ENCODE measurements at regions not wholly inside any gene's neighbourhood (a gene's known extent, or its start where the extent isn't known, plus 50 kb on each side); places are given as distances from the start of the nearest gene placed in this dataset.

- no CpG with 5 or more reads among the region's 4 CpGs for WGBS (ENCODE audit: insufficient coverage)
These were observed 546.8 kb upstream of the NETO1 start for GRCh38 chr18:73414598-73414997.

GRCh38 chr18:73414069-73414468 is 546.3 kb upstream of the NETO1 start:
- Histone ChIP-seq H3K27me3 (ENCODE audit: control insufficient read depth, insufficient read depth, low read length) (no peaks in the 10 kb centered on the region), H3K27ac (ENCODE audit: low read depth, low read length) (no peak overlapping the region), H3K9me3 (ENCODE audit: control insufficient read depth, insufficient read depth, low read length) (no peaks in the 10 kb centered on the region), H3K36me3 (ENCODE audit: control insufficient read depth, insufficient read depth, low read length) (no peaks in the 10 kb centered on the region), H3K4me3 (ENCODE audit: low read depth, low read length) (no peak overlapping the region), H3K4me1 (ENCODE audit: control insufficient read depth, insufficient read depth, low read length) (no peaks in the 10 kb centered on the region)
- no CpG with 5 or more reads among the region's 1 CpG for WGBS (ENCODE audit: insufficient coverage)
- DNase-seq (ENCODE audit: low read depth in 4 of 6, low spot score in 6 of 6), result no peak

More at GRCh38 chr18:73414598-73414997, 546.8 kb upstream of the NETO1 start:
- H3K9me3 ChIP-seq (ENCODE audit: control insufficient read depth, insufficient read depth, low read length), result no peaks in the 10 kb centered on the region
- no peak overlapping the region for H3K4me3 ChIP-seq (ENCODE audit: low read depth, low read length)
- no peaks in the 10 kb centered on the region for H3K27me3 ChIP-seq (ENCODE audit: control insufficient read depth, insufficient read depth, low read length)
- no peak overlapping the region for H3K27ac ChIP-seq (ENCODE audit: low read depth, low read length)
- no peaks in the 10 kb centered on the region for H3K4me1 ChIP-seq (ENCODE audit: control insufficient read depth, insufficient read depth, low read length)
- no peaks in the 10 kb centered on the region for H3K36me3 ChIP-seq (ENCODE audit: control insufficient read depth, insufficient read depth, low read length)
- no peak for DNase-seq (ENCODE audit: low read depth in 4 of 6, low spot score in 6 of 6)

- H3K4me3 ChIP-seq (ENCODE audit: low read depth, low read length), result no peak overlapping the region
- no peaks in the 10 kb centered on the region for H3K27me3 ChIP-seq (ENCODE audit: control insufficient read depth, insufficient read depth, low read length)
- H3K9me3 ChIP-seq (ENCODE audit: control insufficient read depth, insufficient read depth, low read length), result no peaks in the 10 kb centered on the region
- no peaks in the 10 kb centered on the region for H3K36me3 ChIP-seq (ENCODE audit: control insufficient read depth, insufficient read depth, low read length)
- no peak overlapping the region for H3K27ac ChIP-seq (ENCODE audit: low read depth, low read length)
- no peaks in the 10 kb centered on the region for H3K4me1 ChIP-seq (ENCODE audit: control insufficient read depth, insufficient read depth, low read length)
- DNase-seq (ENCODE audit: low read depth in 4 of 6, low spot score in 6 of 6), result peak in 1 of 6 donors; percentile 1
- WGBS (ENCODE audit: insufficient coverage), result no CpG with 5 or more reads among the region's 4 CpGs
These were observed 541.5 kb upstream of the NETO1 start for GRCh38 chr18:73409242-73409641.

GRCh38 chr18:73408469-73408868 is 540.7 kb upstream of the NETO1 start:
- H3K27me3 ChIP-seq (ENCODE audit: control insufficient read depth, insufficient read depth, low read length), result no peaks in the 10 kb centered on the region
- no peak overlapping the region for H3K27ac ChIP-seq (ENCODE audit: low read depth, low read length)
- no peaks in the 10 kb centered on the region for H3K4me1 ChIP-seq (ENCODE audit: control insufficient read depth, insufficient read depth, low read length)
- no peaks in the 10 kb centered on the region for H3K9me3 ChIP-seq (ENCODE audit: control insufficient read depth, insufficient read depth, low read length)
- H3K36me3 ChIP-seq (ENCODE audit: control insufficient read depth, insufficient read depth, low read length), result no peaks in the 10 kb centered on the region
- DNase-seq (ENCODE audit: low read depth in 4 of 6, low spot score in 6 of 6), result no peak
- no peak overlapping the region for H3K4me3 ChIP-seq (ENCODE audit: low read depth, low read length)
- 63% methylated on average over 2 of the region's 5 CpGs for WGBS (ENCODE audit: insufficient coverage)

- Histone ChIP-seq H3K4me1 (ENCODE audit: control insufficient read depth, insufficient read depth, low read length) (no peaks in the 10 kb centered on the region), H3K9me3 (ENCODE audit: control insufficient read depth, insufficient read depth, low read length) (no peaks in the 10 kb centered on the region), H3K36me3 (ENCODE audit: control insufficient read depth, insufficient read depth, low read length) (no peaks in the 10 kb centered on the region), H3K27ac (ENCODE audit: low read depth, low read length) (no peak overlapping the region), H3K27me3 (ENCODE audit: control insufficient read depth, insufficient read depth, low read length) (no peaks in the 10 kb centered on the region), H3K4me3 (ENCODE audit: low read depth, low read length) (no peak overlapping the region)
- no CpG with 5 or more reads among the region's 1 CpG for whole genome bisulfite sequencing (ENCODE audit: insufficient coverage)
- DNase-seq (ENCODE audit: low read depth in 4 of 6, low spot score in 6 of 6), result peak in 1 of 6 donors; percentile 38
These were observed 539.7 kb upstream of the NETO1 start for GRCh38 chr18:73407506-73407905.

GRCh38 chr18:73384246-73384645 is 516.5 kb upstream of the NETO1 start:
- no peaks in the 10 kb centered on the region for H3K36me3 ChIP-seq (ENCODE audit: control insufficient read depth, insufficient read depth, low read length)
- no peaks in the 10 kb centered on the region for H3K27me3 ChIP-seq (ENCODE audit: control insufficient read depth, insufficient read depth, low read length)
- no peak overlapping the region for H3K27ac ChIP-seq (ENCODE audit: low read depth, low read length)
- no peak for DNase-seq (ENCODE audit: low read depth in 4 of 6, low spot score in 6 of 6)
- H3K9me3 ChIP-seq (ENCODE audit: control insufficient read depth, insufficient read depth, low read length), result no peaks in the 10 kb centered on the region
- no CpG with 5 or more reads among the region's 4 CpGs for WGBS (ENCODE audit: insufficient coverage)
- no peak overlapping the region for H3K4me3 ChIP-seq (ENCODE audit: low read depth, low read length)
- H3K4me1 ChIP-seq (ENCODE audit: control insufficient read depth, insufficient read depth, low read length), result no peaks in the 10 kb centered on the region

- Histone ChIP-seq H3K4me1 (ENCODE audit: control insufficient read depth, insufficient read depth, low read length) (no peaks in the 10 kb centered on the region), H3K36me3 (ENCODE audit: control insufficient read depth, insufficient read depth, low read length) (no peaks in the 10 kb centered on the region), H3K27ac (ENCODE audit: low read depth, low read length) (no peak overlapping the region), H3K4me3 (ENCODE audit: low read depth, low read length) (no peak overlapping the region), H3K9me3 (ENCODE audit: control insufficient read depth, insufficient read depth, low read length) (no peaks in the 10 kb centered on the region), H3K27me3 (ENCODE audit: control insufficient read depth, insufficient read depth, low read length) (no peaks in the 10 kb centered on the region)
- DNase-seq (ENCODE audit: low read depth in 4 of 6, low spot score in 6 of 6), result no peak
These were observed 513.9 kb upstream of the NETO1 start for GRCh38 chr18:73381699-73382036.

- Histone ChIP-seq H3K4me1 (ENCODE audit: control insufficient read depth, insufficient read depth, low read length) (no peaks in the 10 kb centered on the region), H3K36me3 (ENCODE audit: control insufficient read depth, insufficient read depth, low read length) (no peaks in the 10 kb centered on the region), H3K27me3 (ENCODE audit: control insufficient read depth, insufficient read depth, low read length) (no peaks in the 10 kb centered on the region), H3K9me3 (ENCODE audit: control insufficient read depth, insufficient read depth, low read length) (no peaks in the 10 kb centered on the region), H3K4me3 (ENCODE audit: low read depth, low read length) (no peak overlapping the region), H3K27ac (ENCODE audit: low read depth, low read length) (no peak overlapping the region)
- no peak for DNase-seq (ENCODE audit: low read depth in 4 of 6, low spot score in 6 of 6)
- no CpG with 5 or more reads among the region's 2 CpGs for WGBS (ENCODE audit: insufficient coverage)
These were observed 513.4 kb upstream of the NETO1 start for GRCh38 chr18:73381016-73381698.

GRCh38 chr18:73366713-73367112 is 498.9 kb upstream of the NETO1 start:
- H3K9me3 ChIP-seq (ENCODE audit: control insufficient read depth, insufficient read depth, low read length), result no peaks in the 10 kb centered on the region
- H3K27me3 ChIP-seq (ENCODE audit: control insufficient read depth, insufficient read depth, low read length), result no peaks in the 10 kb centered on the region
- WGBS (ENCODE audit: insufficient coverage), result no CpG with 5 or more reads among the region's 3 CpGs
- H3K36me3 ChIP-seq (ENCODE audit: control insufficient read depth, insufficient read depth, low read length), result no peaks in the 10 kb centered on the region
- no peak overlapping the region for H3K4me3 ChIP-seq (ENCODE audit: low read depth, low read length)
- H3K4me1 ChIP-seq (ENCODE audit: control insufficient read depth, insufficient read depth, low read length), result no peaks in the 10 kb centered on the region
- no peak for DNase-seq (ENCODE audit: low read depth in 4 of 6, low spot score in 6 of 6)
- H3K27ac ChIP-seq (ENCODE audit: low read depth, low read length), result no peak overlapping the region

- Histone ChIP-seq H3K27ac (ENCODE audit: low read depth, low read length) (no peak overlapping the region), H3K27me3 (ENCODE audit: control insufficient read depth, insufficient read depth, low read length) (no peaks in the 10 kb centered on the region), H3K4me3 (ENCODE audit: low read depth, low read length) (no peak overlapping the region), H3K36me3 (ENCODE audit: control insufficient read depth, insufficient read depth, low read length) (no peaks in the 10 kb centered on the region), H3K9me3 (ENCODE audit: control insufficient read depth, insufficient read depth, low read length) (no peaks in the 10 kb centered on the region), H3K4me1 (ENCODE audit: control insufficient read depth, insufficient read depth, low read length) (no peaks in the 10 kb centered on the region)
- 92% methylated on average over 3 of the region's 4 CpGs for WGBS (ENCODE audit: insufficient coverage)
- DNase-seq (ENCODE audit: low read depth in 4 of 6, low spot score in 6 of 6), result no peak
These were observed 497.2 kb upstream of the NETO1 start for GRCh38 chr18:73365018-73365417.
